ENCODE measurements at regions not wholly inside any gene's neighbourhood (a gene's known extent, or its start where the extent isn't known, plus 50 kb on each side); places are given as distances from the start of the nearest gene placed in this dataset.

- intact Hi-C loops (cut with micrococcal nuclease) = no loop called here
- no peak overlapping the region for H3K27ac Mint-ChIP-seq
- H3K4me1 Mint-ChIP-seq (ENCODE audit: low read depth) = no peaks in the 10 kb centered on the region
- peaks cover 7% of the 10 kb centered on the region for H3K9me3 Mint-ChIP-seq
- no peaks in the 10 kb centered on the region for H3K27me3 Mint-ChIP-seq
- no peaks in the 10 kb centered on the region for H3K36me3 Mint-ChIP-seq (ENCODE audit: low read depth)
- H3K4me3 Mint-ChIP-seq = no peak overlapping the region
These were observed 282.7 kb downstream of the BAMBI start for GRCh38 chr10:28959850-28960501.

- intact Hi-C loops (cut with micrococcal nuclease) = no loop called here
- H3K27me3 Mint-ChIP-seq = no peaks in the 10 kb centered on the region
- H3K9me3 Mint-ChIP-seq = peaks cover 7% of the 10 kb centered on the region
- H3K36me3 Mint-ChIP-seq (ENCODE audit: low read depth) = no peaks in the 10 kb centered on the region
- H3K4me3 Mint-ChIP-seq = no peak overlapping the region
- no peaks in the 10 kb centered on the region for H3K4me1 Mint-ChIP-seq (ENCODE audit: low read depth)
- H3K27ac Mint-ChIP-seq = no peak overlapping the region
These were observed 285.4 kb downstream of the BAMBI start for GRCh38 chr10:28962768-28963167.

- H3K4me1 Mint-ChIP-seq (ENCODE audit: low read depth) = no peaks in the 10 kb centered on the region
- no peak overlapping the region for H3K27ac Mint-ChIP-seq
- no peak overlapping the region for H3K4me3 Mint-ChIP-seq
- H3K9me3 Mint-ChIP-seq = peaks cover 1% of the 10 kb centered on the region
- no peaks in the 10 kb centered on the region for H3K36me3 Mint-ChIP-seq (ENCODE audit: low read depth)
- intact Hi-C loops (cut with micrococcal nuclease) = no loop called here
- no peaks in the 10 kb centered on the region for H3K27me3 Mint-ChIP-seq
These were observed 286.4 kb downstream of the BAMBI start for GRCh38 chr10:28963539-28964221.

GRCh38 chr10:28965937-28966336 lies 288.6 kb downstream of the BAMBI start:
- Mint-ChIP-seq H3K9me3 (no peaks in the 10 kb centered on the region), H3K27me3 (no peaks in the 10 kb centered on the region), H3K4me3 (no peak overlapping the region), H3K27ac (no peak overlapping the region), H3K36me3 (ENCODE audit: low read depth) (no peaks in the 10 kb centered on the region), H3K4me1 (ENCODE audit: low read depth) (no peaks in the 10 kb centered on the region)
- intact Hi-C loops (cut with micrococcal nuclease) = no loop called here

- no peaks in the 10 kb centered on the region for H3K9me3 Mint-ChIP-seq
- no peak overlapping the region for H3K27ac Mint-ChIP-seq
- no peaks in the 10 kb centered on the region for H3K27me3 Mint-ChIP-seq
- no peaks in the 10 kb centered on the region for H3K4me1 Mint-ChIP-seq (ENCODE audit: low read depth)
- intact Hi-C loops (cut with micrococcal nuclease) = no loop called here
- no peak overlapping the region for H3K4me3 Mint-ChIP-seq
- H3K36me3 Mint-ChIP-seq (ENCODE audit: low read depth) = no peaks in the 10 kb centered on the region
These were observed 289.7 kb downstream of the BAMBI start for GRCh38 chr10:28967031-28967430.

GRCh38 chr10:28969413-28969812 lies 292.1 kb downstream of the BAMBI start:
- no peaks in the 10 kb centered on the region for H3K9me3 Mint-ChIP-seq
- H3K36me3 Mint-ChIP-seq (ENCODE audit: low read depth) = no peaks in the 10 kb centered on the region
- no peaks in the 10 kb centered on the region for H3K4me1 Mint-ChIP-seq (ENCODE audit: low read depth)
- no peak overlapping the region for H3K4me3 Mint-ChIP-seq
- peaks cover 1% of the 10 kb centered on the region for H3K27me3 Mint-ChIP-seq
- H3K27ac Mint-ChIP-seq = no peak overlapping the region
- intact Hi-C loops (cut with micrococcal nuclease) = no loop called here

- H3K36me3 Mint-ChIP-seq (ENCODE audit: low read depth) = no peaks in the 10 kb centered on the region
- intact Hi-C loops (cut with micrococcal nuclease) = no loop called here
- H3K27me3 Mint-ChIP-seq = peaks cover 1% of the 10 kb centered on the region
- no peaks in the 10 kb centered on the region for H3K4me1 Mint-ChIP-seq (ENCODE audit: low read depth)
- H3K27ac Mint-ChIP-seq = no peak overlapping the region
- no peak overlapping the region for H3K4me3 Mint-ChIP-seq
- no peaks in the 10 kb centered on the region for H3K9me3 Mint-ChIP-seq
These were observed 292.9 kb downstream of the BAMBI start for GRCh38 chr10:28970231-28970630.

- peaks cover 1% of the 10 kb centered on the region for H3K27me3 Mint-ChIP-seq
These were observed 293.9 kb downstream of the BAMBI start for GRCh38 chr10:28971255-28971654.

GRCh38 chr10:28971764-28972163 lies 294.4 kb downstream of the BAMBI start:
- Mint-ChIP-seq H3K36me3 (ENCODE audit: low read depth) (no peaks in the 10 kb centered on the region), H3K4me3 (no peak overlapping the region), H3K4me1 (ENCODE audit: low read depth) (no peaks in the 10 kb centered on the region), H3K27me3 (peaks cover 1% of the 10 kb centered on the region), H3K9me3 (no peaks in the 10 kb centered on the region), H3K27ac (no peak overlapping the region)
- intact Hi-C loops (cut with micrococcal nuclease) = no loop called here

More at GRCh38 chr10:28971255-28971654, 293.9 kb downstream of the BAMBI start:
- H3K4me1 Mint-ChIP-seq (ENCODE audit: low read depth) = no peaks in the 10 kb centered on the region
- H3K9me3 Mint-ChIP-seq = no peaks in the 10 kb centered on the region
- no peak overlapping the region for H3K27ac Mint-ChIP-seq
- H3K36me3 Mint-ChIP-seq (ENCODE audit: low read depth) = no peaks in the 10 kb centered on the region
- intact Hi-C loops (cut with micrococcal nuclease) = no loop called here
- H3K4me3 Mint-ChIP-seq = no peak overlapping the region

GRCh38 chr10:28973309-28973972 lies 296.1 kb downstream of the BAMBI start:
- peaks cover 4% of the 10 kb centered on the region for H3K27me3 Mint-ChIP-seq
- H3K9me3 Mint-ChIP-seq = no peaks in the 10 kb centered on the region
- no peaks in the 10 kb centered on the region for H3K36me3 Mint-ChIP-seq (ENCODE audit: low read depth)
- no peaks in the 10 kb centered on the region for H3K4me1 Mint-ChIP-seq (ENCODE audit: low read depth)
- no peak overlapping the region for H3K27ac Mint-ChIP-seq
- no peak overlapping the region for H3K4me3 Mint-ChIP-seq
- intact Hi-C loops (cut with micrococcal nuclease) = no loop called here

- no peak overlapping the region for H3K27ac Mint-ChIP-seq
- H3K9me3 Mint-ChIP-seq = no peaks in the 10 kb centered on the region
- peaks cover 3% of the 10 kb centered on the region for H3K4me1 Mint-ChIP-seq (ENCODE audit: low read depth)
- no peaks in the 10 kb centered on the region for H3K36me3 Mint-ChIP-seq (ENCODE audit: low read depth)
- H3K27me3 Mint-ChIP-seq = peaks cover 6% of the 10 kb centered on the region
- H3K4me3 Mint-ChIP-seq = no peak overlapping the region
- intact Hi-C loops (cut with micrococcal nuclease) = no loop called here
These were observed 298.7 kb downstream of the BAMBI start for GRCh38 chr10:28975891-28976531.

- H3K4me1 Mint-ChIP-seq (ENCODE audit: low read depth) = peaks cover 9% of the 10 kb centered on the region
- intact Hi-C loops (cut with micrococcal nuclease) = no loop called here
- peaks cover 7% of the 10 kb centered on the region for H3K27me3 Mint-ChIP-seq
- no peak overlapping the region for H3K27ac Mint-ChIP-seq
- H3K9me3 Mint-ChIP-seq = no peaks in the 10 kb centered on the region
- no peak overlapping the region for H3K4me3 Mint-ChIP-seq
- no peaks in the 10 kb centered on the region for H3K36me3 Mint-ChIP-seq (ENCODE audit: low read depth)
These were observed 300.2 kb downstream of the BAMBI start for GRCh38 chr10:28977518-28977917.

GRCh38 chr10:28980264-28980663 lies 302.9 kb downstream of the BAMBI start:
- Mint-ChIP-seq H3K27me3 (peaks cover 8% of the 10 kb centered on the region), H3K4me1 (ENCODE audit: low read depth) (peaks cover 23% of the 10 kb centered on the region), H3K36me3 (ENCODE audit: low read depth) (no peaks in the 10 kb centered on the region), H3K4me3 (no peak overlapping the region), H3K9me3 (no peaks in the 10 kb centered on the region), H3K27ac (no peak overlapping the region)
- intact Hi-C loops (cut with micrococcal nuclease) = no loop called here

GRCh38 chr10:28981007-28981406 lies 303.7 kb downstream of the BAMBI start:
- H3K27ac Mint-ChIP-seq = no peak overlapping the region
- H3K27me3 Mint-ChIP-seq = peaks cover 8% of the 10 kb centered on the region
- H3K9me3 Mint-ChIP-seq = no peaks in the 10 kb centered on the region
- H3K4me1 Mint-ChIP-seq (ENCODE audit: low read depth) = peaks cover 23% of the 10 kb centered on the region
- intact Hi-C loops (cut with micrococcal nuclease) = no loop called here
- no peaks in the 10 kb centered on the region for H3K36me3 Mint-ChIP-seq (ENCODE audit: low read depth)
- H3K4me3 Mint-ChIP-seq = no peak overlapping the region
